SH-SY5Y (cell line): ENCODE measurements at regions not wholly inside any gene's neighbourhood (a gene's known extent, or its start where the extent isn't known, plus 50 kb on each side); places are given as distances from the start of the nearest gene placed in this dataset.

Experiments
- GATA2 ChIP-seq: IDR thresholded peaks from 2 replicates; pipeline ENCODE4 v1.6.1; 2011; ENCODE audit warnings: mild to moderate bottlenecking, low read depth, low read length
- GATA3 ChIP-seq: IDR thresholded peaks from 2 replicates; pipeline ENCODE4 v1.6.1; 2011; ENCODE audit warnings: low read depth, mild to moderate bottlenecking, low read length, moderate library complexity

GRCh38 chr2:34003795-34004194 lies 404.7 kb upstream of the FAM98A start:
- no peak for TF ChIP-seq GATA3
- TF ChIP-seq GATA2: no peak
